Keratinocyte (primary cell): ENCODE measurements at regions not wholly inside any gene's neighbourhood (a gene's known extent, or its start where the extent isn't known, plus 50 kb on each side); places are given as distances from the start of the nearest gene placed in this dataset.

Source experiments
- DNase-seq: peaks from one replicate; pipeline ENCODE4 v3.0.0-alpha.2; 2011; ENCODE audit warnings: low read depth, missing footprints, low spot score
- FAIRE-seq: peaks from 2 replicates; lab custom pipeline; 2011; peaks lifted over from hg19 to GRCh38; lab: Jason Lieb, UNC
- H2AFZ ChIP-seq: 2 replicates; pipeline ENCODE4 v1.6.0; 2012; ENCODE audit warnings: low read length, control low read depth, inconsistent platforms; ENCODE audit not compliant: control insufficient read depth
- H3K27ac ChIP-seq: 2 replicates; pipeline ENCODE4 v1.5.1; 2011; ENCODE audit warnings: low read length; ENCODE audit not compliant: control insufficient read depth, insufficient read depth
- H3K27me3 ChIP-seq: 3 replicates; pipeline ENCODE4 v1.6.0; 2011; ENCODE audit warnings: low read length; ENCODE audit not compliant: control insufficient read depth, insufficient read depth; ENCODE audit errors: extremely low read depth
- H3K36me3 ChIP-seq, 2 experiments: 2 replicates in 1 of 2; 3 replicates in 1 of 2; pipeline ENCODE4 v1.5.1; 2011; ENCODE audit warnings: low read length in 2 of 2, mild to moderate bottlenecking in 1 of 2; ENCODE audit not compliant: control insufficient read depth in 2 of 2, insufficient read depth in 2 of 2; ENCODE audit errors: extremely low read depth in 1 of 2
- H3K4me1 ChIP-seq: 3 replicates; pipeline ENCODE4 v1.5.1; 2011; ENCODE audit warnings: low read length; ENCODE audit not compliant: control insufficient read depth, insufficient read depth; ENCODE audit errors: extremely low read depth
- H3K4me2 ChIP-seq: 3 replicates; pipeline ENCODE4 v1.6.0; 2011; ENCODE audit warnings: low read depth, low read length; ENCODE audit not compliant: control insufficient read depth, insufficient read depth; ENCODE audit errors: extremely low read depth
- H3K4me3 ChIP-seq, 3 experiments: fragments of 200-600 bp in 1 of 3; sonication (generic) in 1 of 3; 2 replicates in 2 of 3; 3 replicates in 1 of 3; pipeline ENCODE4 v1.5.1; 2011 to 2016; ENCODE audit warnings: low read length in 3 of 3, mild to moderate bottlenecking in 3 of 3, control low read depth in 2 of 3, inconsistent platforms in 1 of 3, low read depth in 1 of 3, mixed read lengths in 1 of 3, mixed run types in 1 of 3, moderate library complexity in 1 of 3; ENCODE audit not compliant: control insufficient read depth in 2 of 3, insufficient read depth in 2 of 3; ENCODE audit errors: extremely low read depth in 1 of 3
- H3K79me2 ChIP-seq: 2 replicates; pipeline ENCODE4 v1.6.0; 2012; ENCODE audit warnings: low read length; ENCODE audit not compliant: control insufficient read depth, insufficient read depth
- H3K9ac ChIP-seq: 3 replicates; pipeline ENCODE4 v1.6.0; 2011; ENCODE audit warnings: low read length; ENCODE audit not compliant: control insufficient read depth, insufficient read depth; ENCODE audit errors: extremely low read depth
- H3K9me1 ChIP-seq: 3 replicates; pipeline ENCODE4 v1.6.0; 2011; ENCODE audit warnings: low read length; ENCODE audit not compliant: control insufficient read depth, insufficient read depth; ENCODE audit errors: extremely low read depth
- H3K9me3 ChIP-seq: 2 replicates; pipeline ENCODE4 v1.5.1; 2012; ENCODE audit warnings: low read depth, low read length; ENCODE audit not compliant: control insufficient read depth
- H4K20me1 ChIP-seq: 3 replicates; pipeline ENCODE4 v1.6.0; 2011; ENCODE audit warnings: low read length; ENCODE audit not compliant: control insufficient read depth, insufficient read depth; ENCODE audit errors: extremely low read depth
- CTCF ChIP-seq, 3 experiments: IDR thresholded peaks in 1 of 3; conservative IDR thresholded peaks in 1 of 3; optimal IDR thresholded peaks in 1 of 3; 2 replicates in 2 of 3; 3 replicates in 1 of 3; pipeline versions ENCODE3 to v1.5.1; 2011; ENCODE audit warnings: low read length in 3 of 3, mild to moderate bottlenecking in 3 of 3, moderate library complexity in 2 of 3, control low read depth in 1 of 3, inconsistent platforms in 1 of 3; ENCODE audit not compliant: insufficient read depth in 2 of 3; ENCODE audit errors: extremely low read depth in 1 of 3
- EZH2 ChIP-seq: IDR thresholded peaks from one replicate; pipeline ENCODE4 v1.6.1; 2012; ENCODE audit warnings: inconsistent platforms, mild to moderate bottlenecking, low read length, moderate library complexity
- dilution Hi-C: fragments of 300-500 bp; cut with MboI; formaldehyde crosslinking; loops from one replicate; pipeline ENCODE4 v1.7.0; 2020; ENCODE audit warnings: low sequenced_read_pairs; ENCODE audit not compliant: extremely low pct_ligation_motif_present

DNA sequence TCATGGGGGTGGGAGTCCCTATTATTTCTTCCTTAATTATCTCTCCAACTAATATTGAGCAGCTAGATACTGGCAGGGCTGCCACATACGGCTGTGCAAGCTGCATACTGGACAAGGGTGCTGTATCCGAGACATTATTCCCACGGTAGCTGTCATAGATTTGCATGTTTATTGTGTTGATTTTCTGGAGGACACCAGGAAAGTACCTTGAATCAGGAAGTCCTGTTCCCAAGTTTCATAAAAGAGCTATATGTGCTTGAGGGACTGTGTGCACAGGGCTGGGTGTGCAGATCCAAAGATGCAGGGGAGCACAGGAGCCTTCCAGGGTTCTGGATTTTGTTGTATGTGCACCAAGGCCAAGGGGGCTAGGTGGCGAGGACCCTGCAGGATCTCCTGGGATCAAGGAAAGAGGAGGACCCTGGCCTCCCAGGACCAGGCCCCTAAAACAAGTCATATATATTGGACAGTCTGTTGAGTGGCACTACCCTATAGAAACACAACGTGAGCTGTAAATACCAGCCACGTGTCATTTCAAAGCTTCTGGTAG, 119.2 kb upstream of the ALDH1A3 start:
- FAIRE-seq (peak; percentile 41), DNase-seq (no peak)
- H3K9me3 ChIP-seq: no peaks in the 10 kb centered on the region
- no peaks in the 10 kb centered on the region for H3K79me2 ChIP-seq
- TF ChIP-seq CTCF (optimal IDR thresholded peaks at IDR 0.05 in 1 of 3, IDR thresholded peaks at IDR 0.05 in 1 of 3, conservative IDR thresholded peaks at IDR 0.05 in 1 of 3; ENCODE audit: extremely low read depth in 1 of 3, insufficient read depth in 2 of 3, low read length in 3 of 3): no peak
- no peak for TF ChIP-seq EZH2
- peaks cover 13% of the 10 kb centered on the region for H3K4me1 ChIP-seq
- peak overlapping the region; percentile 42 for H3K9ac ChIP-seq
- no peak overlapping the region for H3K4me3 ChIP-seq
- H3K36me3 ChIP-seq: no peaks in the 10 kb centered on the region
- no peaks in the 10 kb centered on the region for H3K9me1 ChIP-seq
- H3K27me3 ChIP-seq: no peaks in the 10 kb centered on the region
- H4K20me1 ChIP-seq: no peaks in the 10 kb centered on the region
- dilution Hi-C loops: no loop called here
- peak overlapping the region; percentile 61 for H3K4me2 ChIP-seq
- H3K27ac ChIP-seq: peak overlapping the region; percentile 28
- H2AFZ ChIP-seq: no peak overlapping the region

GRCh38 chr15:100761290-100761935, 118.2 kb upstream of the ALDH1A3 start:
- FAIRE-seq (no peak), DNase-seq (no peak)
- Histone ChIP-seq H3K4me3 (no peak overlapping the region), H4K20me1 (no peaks in the 10 kb centered on the region), H3K9ac (no peak overlapping the region), H3K4me2 (no peak overlapping the region), H3K27ac (no peak overlapping the region), H3K27me3 (no peaks in the 10 kb centered on the region), H3K9me1 (no peaks in the 10 kb centered on the region), H3K9me3 (no peaks in the 10 kb centered on the region), H2AFZ (no peak overlapping the region), H3K4me1 (peaks cover 13% of the 10 kb centered on the region), H3K79me2 (no peaks in the 10 kb centered on the region), H3K36me3 (no peaks in the 10 kb centered on the region)
- dilution Hi-C loops: no loop called here
- TF ChIP-seq EZH2: no peak
- no peak for TF ChIP-seq CTCF (optimal IDR thresholded peaks at IDR 0.05 in 1 of 3, IDR thresholded peaks at IDR 0.05 in 1 of 3, conservative IDR thresholded peaks at IDR 0.05 in 1 of 3; ENCODE audit: extremely low read depth in 1 of 3, insufficient read depth in 2 of 3, low read length in 3 of 3)
